LNCaP clone FGC (cell line): ENCODE measurements at regions not wholly inside any gene's neighbourhood (a gene's known extent, or its start where the extent isn't known, plus 50 kb on each side); places are given as distances from the start of the nearest gene placed in this dataset.

ENCODE experiments used
- DNase-seq: peaks from one replicate; pipeline ENCODE4 v3.0.0-alpha.2; 2011; ENCODE audit warnings: low read depth
- H3K4me3 ChIP-seq: 2 replicates; pipeline ENCODE4 v1.5.1; 2011; ENCODE audit warnings: mild to moderate bottlenecking, low read depth, low read length, control low read depth
- CTCF ChIP-seq: IDR thresholded peaks from 2 replicates; pipeline ENCODE4 v1.5.1; 2012; ENCODE audit warnings: mild to moderate bottlenecking; ENCODE audit not compliant: control insufficient read depth, insufficient read depth; ENCODE audit errors: extremely low read depth

GRCh38 chr4:65724973-65725372, 54.7 kb upstream of the EPHA5 start:
- H3K4me3 ChIP-seq, result no peak overlapping the region
- TF ChIP-seq CTCF, result no peak
- no peak for DNase-seq
